ENCODE measurements at regions not wholly inside any gene's neighbourhood (a gene's known extent, or its start where the extent isn't known, plus 50 kb on each side); places are given as distances from the start of the nearest gene placed in this dataset.

- no peak for TF ChIP-seq CTCF (conservative IDR thresholded peaks at IDR 0.05 in 1 of 2, IDR thresholded peaks at IDR 0.05 in 1 of 2; ENCODE audit: low read depth in 1 of 2, low read length in 2 of 2)
- no peak for TF ChIP-seq EZH2 (IDR thresholded peaks at IDR 0.05; ENCODE audit: low read length, missing control alignments)
These were observed 70.4 kb upstream of the ELOVL6 start for GRCh38 chr4:110268790-110269189.

Data from fibroblast of lung (primary cell).